UCSD-AML1 (cell line): ENCODE measurements at regions not wholly inside any gene's neighbourhood (a gene's known extent, or its start where the extent isn't known, plus 50 kb on each side); places are given as distances from the start of the nearest gene placed in this dataset.
"Not testable (repeated sequence)": the region's sequence is repeated elsewhere in the genome, so short reads cannot be mapped to it uniquely, and the experiment has no call there.

Experiments used
- DNase-seq: peaks from one replicate; lab custom pipeline; 2025; ENCODE audit not compliant: unreplicated experiment; lab: John Stamatoyannopoulos, UW

DNA sequence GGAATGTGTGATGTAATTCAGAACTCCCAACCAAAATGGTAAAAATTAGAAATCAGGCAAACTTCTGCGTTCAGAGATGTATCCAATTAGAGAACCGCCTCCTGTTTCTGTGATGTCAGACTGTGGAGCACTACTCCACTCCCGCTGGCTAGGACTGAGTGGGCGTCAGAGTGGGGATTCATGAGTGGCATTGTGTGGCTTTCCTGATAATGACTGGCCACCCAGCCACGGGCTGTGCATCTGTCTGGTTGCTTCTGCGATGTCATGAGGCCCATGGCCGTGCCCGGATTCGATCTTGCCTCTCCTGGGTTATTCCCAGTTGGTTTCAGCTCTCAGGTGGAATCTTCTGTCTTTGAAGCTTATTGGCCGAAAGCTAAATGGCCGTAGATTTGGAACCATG, 87.1 kb upstream of the KCNA1 start:
- no peak for DNase-seq

DNA sequence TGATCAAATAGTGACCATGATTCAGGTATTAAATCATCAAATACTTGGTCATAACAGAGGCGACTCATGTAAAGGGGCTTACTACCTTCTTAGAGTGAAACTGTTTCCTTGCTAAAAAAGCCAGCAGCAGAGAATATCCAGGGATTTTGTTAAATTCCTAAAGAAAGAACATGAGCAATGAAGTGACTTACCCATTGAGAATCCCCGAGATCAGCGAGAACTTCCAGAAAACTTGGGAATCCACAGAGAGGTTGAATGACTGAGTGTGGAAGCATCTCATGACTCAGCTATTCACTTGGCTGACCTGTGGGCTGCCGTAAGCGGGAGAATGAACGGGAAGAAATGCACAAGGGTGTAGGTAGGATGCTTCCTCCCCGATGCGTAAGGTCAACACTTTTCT, 85.3 kb upstream of the KCNA1 start:
- no peak for DNase-seq

DNA sequence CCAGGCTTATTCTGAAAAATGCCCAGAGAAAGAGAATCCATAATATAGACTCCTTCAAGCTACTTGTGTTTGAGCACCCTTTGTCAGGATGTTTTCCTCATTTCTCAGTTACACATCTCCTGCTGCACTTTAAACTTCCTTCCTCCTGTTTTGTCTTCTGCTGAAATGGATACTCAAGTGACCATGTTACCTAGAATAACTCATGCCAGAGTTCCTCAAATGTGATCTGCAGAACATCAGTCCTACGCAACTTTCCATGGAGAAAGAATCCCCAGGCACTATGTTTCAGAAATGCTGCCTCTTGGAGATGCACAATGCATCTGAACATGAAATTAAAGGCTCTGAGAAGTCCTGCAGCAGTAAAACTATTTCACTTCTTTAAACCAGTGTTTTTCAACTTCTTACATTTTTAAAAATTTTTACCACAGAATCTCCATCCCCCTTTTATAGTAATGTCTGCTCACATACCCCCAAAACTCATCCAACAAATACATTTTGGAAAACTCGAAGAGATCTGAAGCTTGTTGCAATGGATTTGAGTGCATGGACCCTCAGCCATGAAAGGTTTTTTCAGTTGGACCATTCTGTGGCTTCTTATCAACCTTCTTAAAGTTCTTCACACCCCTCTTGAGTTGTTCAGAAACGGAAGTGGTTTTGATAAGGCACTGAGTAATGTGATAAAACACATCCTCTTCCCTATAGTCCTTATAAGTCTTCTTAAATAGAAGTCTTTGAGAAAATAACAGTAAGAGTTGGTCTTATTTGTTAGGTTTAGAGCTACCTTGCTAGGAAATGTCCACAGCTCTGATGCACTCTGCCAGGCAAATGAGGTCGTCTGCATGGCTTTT, 84.5 kb upstream of the KCNA1 start:
- no peak for DNase-seq

DNA sequence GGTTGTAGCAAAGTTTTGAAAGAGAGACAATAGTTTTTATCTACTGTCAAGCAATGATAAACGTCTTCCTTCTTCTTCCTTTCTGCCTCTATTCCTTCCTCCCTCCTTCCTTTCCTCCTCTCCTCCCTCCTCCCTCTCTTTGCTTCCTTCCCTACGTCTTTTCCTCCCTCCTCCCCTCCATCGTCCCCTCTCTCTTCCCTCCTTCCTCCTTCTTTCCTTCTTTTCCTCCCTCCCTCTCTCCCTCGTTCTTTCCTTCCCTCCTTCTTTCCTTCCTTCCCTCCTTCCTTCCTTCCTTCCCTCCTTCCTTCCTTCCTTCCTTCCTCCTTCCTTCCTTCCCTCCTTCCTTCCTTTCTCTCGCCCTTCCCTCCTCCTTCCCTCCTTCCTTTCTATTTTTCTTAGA, 82.8 kb upstream of the KCNA1 start:
- no peak for DNase-seq

DNA sequence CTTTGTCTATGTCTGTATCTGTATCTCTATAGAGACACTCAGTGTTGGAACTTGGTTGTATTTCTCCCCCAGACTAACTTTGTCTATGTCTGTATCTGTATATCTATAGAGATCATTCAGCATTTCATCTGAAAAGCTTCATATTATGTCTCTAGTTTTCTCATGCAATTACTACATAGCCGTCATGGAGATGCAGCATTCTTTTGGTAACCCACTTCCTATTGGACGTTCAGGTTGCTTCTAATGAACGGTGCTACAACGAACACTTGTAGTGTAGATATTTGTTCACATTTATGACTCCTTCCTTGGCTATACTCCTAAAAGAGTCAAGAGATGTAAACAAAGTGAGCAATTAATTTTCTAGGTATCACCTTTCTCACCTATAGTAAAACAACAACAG, 81.5 kb upstream of the KCNA1 start:
- DNase-seq, result no peak

DNA sequence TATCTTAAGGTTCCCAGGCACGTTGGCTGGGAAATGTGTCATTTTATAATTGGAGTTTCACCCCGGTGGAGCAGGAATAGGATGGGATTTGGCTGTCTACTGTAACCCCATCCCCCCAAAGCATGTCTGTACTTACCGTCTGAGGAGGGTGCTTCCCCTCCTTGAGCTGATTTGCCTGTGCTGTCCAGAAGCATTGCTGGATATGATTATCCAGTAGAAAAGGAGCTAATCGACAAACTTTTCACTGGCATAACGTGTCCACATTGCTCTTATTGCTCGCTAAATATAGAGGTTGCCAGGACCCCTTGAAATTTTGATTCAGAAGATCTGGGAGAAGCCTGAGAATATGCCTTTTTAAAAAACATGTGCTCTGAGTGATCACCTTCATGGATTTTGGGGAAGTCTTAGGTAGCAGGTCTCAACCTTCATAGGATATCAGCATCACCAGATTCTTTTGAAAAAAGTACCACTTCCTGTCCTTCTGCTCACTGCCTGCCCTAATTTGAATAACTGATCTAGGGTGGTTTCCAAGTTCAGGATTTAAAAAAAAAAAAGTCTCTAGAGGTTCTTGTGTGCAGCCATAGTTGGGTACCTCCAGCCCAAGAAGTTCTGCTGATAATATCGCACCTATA, 80.4 kb upstream of the KCNA1 start:
- no peak for DNase-seq

DNA sequence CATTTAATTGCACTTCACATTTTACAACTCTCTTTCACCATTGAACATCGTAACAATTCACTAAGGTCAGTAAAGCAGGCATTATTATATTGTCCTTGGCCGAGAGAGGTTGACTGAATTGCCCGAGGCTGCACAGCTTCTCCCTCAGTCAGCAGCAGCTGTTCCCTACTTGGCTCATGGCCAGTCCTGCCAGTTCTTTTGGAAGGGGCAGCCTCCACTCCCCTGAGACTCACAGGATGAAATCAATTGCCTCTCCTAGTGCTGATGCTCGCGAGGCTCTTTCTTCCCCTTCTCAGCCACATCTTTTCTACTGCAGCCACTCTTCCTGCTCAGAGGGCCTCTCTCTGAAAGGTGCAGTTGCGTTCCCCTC, 79.9 kb upstream of the KCNA1 start:
- no peak for DNase-seq

DNA sequence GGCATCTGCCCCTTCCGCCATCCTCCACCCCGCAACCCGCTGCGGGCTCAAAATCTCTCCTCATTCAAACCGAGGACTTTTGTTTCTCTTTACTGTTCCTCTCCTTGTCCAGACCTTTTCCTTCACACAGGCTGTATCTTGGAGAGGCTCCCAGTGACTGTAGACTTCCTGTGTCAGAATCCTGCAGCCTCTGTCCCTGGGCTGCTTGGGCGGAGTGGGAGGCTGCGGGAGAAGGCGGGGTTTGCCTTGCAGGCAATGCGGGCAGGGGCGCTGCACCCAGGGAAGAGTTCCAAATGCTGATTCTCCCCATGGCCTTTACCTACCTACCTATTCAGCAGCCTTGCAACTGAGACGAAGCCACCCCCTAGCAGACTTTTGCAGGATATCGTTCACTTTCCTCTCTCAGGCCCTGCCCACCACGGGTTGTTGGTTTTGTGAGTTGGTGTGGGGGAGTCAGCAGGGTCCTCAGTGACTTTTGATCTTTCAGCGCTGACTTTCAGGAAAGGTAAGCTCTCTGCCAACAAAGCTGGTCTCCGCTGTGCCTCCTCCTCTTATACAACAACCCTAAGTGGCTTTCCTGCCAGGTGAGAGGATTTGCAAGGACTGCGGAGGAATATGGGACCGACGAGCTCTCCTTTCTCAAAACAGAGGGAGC, 79.0 kb upstream of the KCNA1 start:
- DNase-seq, result no peak

DNA sequence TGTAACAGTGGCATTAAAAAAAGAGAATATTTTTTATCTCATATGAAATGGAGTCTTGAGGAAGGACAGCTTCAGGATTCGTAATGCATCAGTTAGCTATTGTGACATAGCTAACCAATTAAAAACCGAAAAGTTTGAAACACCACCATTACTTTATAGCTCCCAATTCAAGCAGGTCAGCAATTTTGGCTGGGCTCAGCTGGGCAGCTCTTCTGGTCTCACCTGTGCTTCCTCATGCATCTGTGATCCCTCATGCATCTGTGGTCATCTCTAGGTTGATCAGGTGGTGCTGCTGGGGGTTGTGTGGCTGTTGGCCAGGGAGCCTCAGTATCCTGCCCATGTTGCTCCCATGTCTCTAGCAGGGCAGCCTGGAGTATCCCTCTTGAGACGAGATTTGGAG, 76.7 kb upstream of the KCNA1 start:
- no peak for DNase-seq

DNA sequence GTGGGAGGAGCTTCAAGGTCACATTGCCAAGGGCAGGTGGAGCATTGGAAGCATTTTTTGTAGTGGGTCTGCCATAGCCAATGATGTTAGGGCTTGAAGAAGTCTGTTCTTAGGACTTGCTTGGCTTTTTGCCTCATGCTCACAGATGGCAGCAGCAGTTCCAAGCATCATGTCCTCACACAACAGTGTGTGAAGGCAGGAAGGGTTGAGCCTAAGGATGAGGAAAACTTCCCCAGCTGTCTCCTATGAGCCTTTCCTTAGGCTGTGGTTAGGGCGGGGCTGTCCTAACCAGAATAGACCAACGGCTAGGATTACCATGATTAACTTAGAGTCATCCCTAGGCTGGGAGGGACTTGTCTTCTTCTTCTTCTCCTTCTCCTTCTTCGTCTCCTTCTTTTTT, 76.2 kb upstream of the KCNA1 start:
- DNase-seq, result no peak

DNA sequence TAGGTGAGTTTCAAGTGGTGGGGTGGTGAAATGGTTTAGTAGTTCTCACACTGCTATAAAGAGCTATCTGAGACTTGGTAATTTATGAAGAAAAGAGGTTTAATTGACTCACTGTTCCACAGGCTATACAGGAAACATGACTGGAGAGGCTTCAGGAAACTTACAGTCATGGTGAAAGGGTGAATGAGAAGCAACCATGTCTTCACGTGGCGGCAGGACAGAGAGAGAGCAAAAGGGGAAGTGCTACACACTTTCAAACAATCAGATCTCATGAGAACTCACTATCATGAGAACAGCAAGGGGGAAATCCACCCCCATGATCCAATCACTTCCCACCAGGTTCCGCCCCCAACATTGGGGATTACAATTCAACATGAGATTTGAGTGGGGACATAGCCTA, 67.3 kb upstream of the KCNA1 start:
- not testable (repeated sequence) for DNase-seq

DNA sequence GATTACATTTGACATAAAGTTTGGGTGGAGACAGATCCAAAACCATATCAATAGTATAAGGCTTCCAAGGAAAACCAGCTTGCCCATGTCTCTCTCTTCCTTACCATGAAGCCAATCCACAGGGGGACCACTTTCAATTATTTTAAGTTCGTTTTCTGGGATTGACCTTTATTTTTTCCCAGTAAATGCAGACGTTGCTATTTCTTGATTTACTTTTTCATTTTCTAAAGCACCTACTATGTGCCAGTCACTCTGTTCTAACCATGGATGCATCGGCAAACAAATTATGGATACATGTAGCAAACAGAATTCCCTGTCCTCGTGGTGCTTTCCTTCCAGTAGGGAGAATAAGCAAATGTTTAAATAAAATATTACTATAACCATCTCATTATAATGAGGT, 65.8 kb upstream of the KCNA1 start:
- DNase-seq, result no peak

DNA sequence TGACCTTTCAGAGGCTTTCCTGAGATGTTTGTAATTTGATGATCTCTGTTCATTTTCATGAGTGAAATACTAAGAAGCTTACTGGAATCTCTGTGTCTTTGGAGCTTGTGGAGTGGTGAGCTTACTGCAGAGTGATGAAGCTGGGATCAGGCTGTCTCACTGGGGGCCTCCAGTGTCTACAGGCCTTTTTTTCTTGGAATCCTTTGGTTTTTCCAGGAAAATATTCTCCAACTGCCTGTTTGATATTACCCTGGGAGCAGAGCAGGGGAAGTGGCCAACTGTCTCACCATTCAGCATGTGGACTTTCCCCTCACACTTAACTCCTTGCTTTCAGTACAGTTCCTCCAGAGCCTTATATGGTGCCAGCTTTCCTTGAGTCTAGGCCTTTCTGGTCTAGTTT, 62.0 kb upstream of the KCNA1 start:
- DNase-seq, result no peak

DNA sequence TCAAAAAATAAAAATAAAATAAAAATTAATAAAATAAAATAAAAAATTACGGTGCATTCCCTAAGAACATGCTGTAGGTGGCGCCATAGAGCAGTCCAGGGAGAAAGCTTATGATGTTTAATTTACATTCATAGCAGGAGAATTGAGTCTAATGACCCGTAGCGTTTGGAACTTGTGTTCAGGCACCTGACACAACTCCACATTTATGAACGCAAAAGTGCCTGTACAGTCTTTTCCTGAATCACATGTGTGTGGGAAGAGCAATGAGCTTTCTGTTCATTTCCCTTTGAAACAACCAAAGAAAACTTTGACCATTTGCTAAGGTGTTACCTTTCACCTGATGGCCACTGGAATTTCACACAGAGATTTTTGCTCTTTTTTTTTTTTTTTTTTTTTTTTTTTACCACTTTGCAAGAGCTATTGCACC, 60.6 kb upstream of the KCNA1 start:
- no peak for DNase-seq

DNA sequence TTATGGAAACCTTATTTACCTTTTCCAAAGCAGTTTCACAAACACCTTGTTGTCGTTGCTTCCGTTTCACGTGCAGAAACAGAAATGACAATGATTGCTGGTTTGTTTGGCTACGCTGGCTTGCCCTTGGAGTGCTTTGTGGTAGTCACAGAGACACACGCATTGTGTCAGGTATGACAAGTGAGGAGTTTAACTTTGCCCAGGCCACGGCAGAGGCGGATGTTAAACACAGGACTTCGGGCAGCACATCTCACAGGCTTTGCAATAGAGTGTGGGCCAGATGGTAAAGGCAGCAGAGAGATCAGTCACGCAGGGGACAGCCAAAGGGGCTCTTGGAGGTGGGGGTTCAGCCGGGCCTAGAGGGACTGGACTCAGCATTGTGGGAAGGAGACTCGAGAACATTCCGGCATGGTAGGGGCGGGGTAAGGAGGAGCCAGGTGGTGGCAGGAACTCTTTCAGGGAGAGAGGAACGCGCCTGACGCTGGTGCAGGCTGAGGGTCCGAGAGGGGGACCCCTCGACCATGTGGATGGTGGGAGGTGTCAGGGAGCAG, 59.8 kb upstream of the KCNA1 start:
- no peak for DNase-seq

DNA sequence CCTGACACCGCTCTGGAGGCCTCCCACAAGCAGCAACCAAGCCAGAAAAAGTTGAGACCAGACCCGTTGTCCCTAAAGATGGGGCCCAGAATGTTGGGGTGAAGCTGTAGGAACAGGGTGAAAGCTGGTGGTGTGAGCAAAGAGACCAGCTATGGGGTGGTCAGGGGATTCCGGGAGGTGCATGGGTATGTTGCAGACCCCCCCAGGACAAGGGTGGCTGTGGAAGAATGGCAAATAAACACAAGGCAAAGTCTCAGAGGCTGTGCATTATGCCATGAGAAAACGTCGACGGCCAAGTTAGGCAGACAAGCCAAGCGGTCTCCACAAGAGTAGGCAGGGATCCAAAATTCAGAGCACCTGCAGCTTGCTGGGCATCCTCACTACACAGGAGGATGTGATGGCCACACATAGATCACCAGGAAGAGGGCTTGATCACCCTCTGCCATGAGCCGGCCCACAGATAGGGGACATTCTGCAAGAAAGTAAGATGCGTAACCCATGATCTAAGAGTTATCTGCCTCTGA, 58.8 kb upstream of the KCNA1 start:
- no peak for DNase-seq

DNA sequence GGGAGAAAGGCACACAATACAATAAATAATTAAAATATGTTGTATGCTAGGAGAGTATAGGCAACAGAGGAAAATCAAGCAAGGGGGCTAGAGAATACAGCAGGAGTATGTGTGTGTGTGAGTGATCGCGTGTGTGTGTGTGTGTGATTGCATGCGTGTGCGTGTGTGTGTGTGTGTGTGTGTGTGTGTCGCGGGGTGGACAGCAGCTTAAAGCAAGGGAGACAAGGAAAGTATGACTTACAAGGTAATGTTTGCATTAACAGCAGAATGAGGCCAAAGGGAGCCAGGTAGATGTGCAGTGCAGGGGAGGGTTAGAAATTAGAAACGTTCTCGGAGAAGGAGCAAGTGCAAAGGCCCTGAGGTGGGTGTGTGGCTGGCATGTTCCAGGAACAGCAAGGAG, 57.4 kb upstream of the KCNA1 start:
- DNase-seq, result no peak

DNA sequence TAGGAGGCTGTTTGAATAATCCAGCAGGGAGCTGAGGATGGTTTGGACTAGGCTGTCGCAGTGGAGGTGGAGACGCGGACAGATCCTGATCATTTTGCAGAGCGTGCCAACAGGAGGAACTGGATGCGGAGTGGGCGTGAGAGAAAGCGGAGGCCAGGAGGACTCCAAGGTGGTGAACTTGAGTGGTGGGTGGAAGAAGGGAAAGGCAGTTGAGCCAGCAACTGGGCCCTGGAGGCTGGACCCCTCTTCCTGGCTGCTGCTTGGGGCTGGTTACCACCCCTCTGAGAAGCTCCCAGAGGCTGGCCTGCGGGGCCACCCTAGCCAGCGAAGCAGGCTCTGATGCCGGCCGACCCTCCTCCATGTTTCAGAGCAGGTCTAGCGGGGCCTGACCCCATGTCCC, 56.8 kb upstream of the KCNA1 start:
- DNase-seq, result no peak

DNA sequence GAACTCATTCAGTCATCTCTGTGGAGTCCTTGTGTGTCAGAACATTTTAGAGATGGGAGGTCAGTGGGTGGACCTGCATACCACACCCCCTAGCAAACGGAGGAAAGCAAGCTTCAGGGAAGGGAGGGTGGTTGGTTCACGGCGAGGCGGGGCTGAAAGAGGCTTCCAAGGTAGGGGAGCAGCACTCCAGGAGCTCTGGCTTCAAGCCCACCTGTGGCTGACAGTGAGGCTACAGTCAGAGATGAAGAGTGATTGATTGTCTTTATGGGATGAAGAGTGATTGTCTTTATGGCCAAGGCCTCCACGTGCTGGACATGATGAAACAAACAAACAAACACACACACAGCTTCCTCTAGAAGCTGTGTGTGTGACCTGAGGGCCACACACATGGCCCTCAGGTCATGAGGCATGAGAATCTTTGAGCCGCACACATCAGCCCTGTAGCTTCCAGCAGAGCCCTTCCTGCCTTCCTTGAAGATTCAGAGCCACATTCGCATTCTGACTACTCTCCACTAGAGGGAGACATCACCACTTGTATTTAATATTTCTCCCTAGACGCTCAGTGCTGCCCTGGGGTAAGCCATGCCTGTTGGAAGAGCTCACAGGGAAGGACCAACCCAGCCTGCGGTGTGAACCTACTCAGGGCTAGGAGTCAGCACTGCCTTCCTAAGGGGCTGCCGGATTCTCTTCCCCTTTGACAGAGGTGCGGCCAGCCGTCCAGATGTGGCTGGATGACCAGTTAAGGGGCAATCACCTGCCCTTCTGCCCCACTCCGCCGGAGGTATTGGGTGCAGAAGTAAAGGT, 54.4 kb upstream of the KCNA1 start:
- DNase-seq, result peak; percentile 30

DNA sequence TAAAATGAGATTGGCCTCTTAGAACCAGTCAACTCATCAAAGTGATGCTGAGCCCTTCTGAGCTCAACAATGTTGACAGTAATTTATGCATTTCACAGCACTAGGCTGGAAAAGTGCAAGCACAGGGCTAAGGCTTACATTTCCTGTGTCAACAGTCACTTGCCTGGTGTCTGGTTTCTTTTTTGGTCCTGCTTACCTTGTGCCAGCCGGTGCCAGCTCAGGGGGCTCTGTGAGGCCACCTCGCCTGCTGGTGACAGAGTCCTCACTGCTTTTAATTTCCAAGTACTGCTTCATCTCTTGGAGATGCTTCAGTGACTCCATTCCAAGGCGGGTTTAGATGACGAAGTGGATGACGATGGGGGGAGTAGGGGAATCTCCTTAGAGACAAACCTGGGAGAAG, 53.1 kb upstream of the KCNA1 start:
- no peak for DNase-seq
